Transverse colon (tissue), 4 donors: ENCODE measurements at regions not wholly inside any gene's neighbourhood (a gene's known extent, or its start where the extent isn't known, plus 50 kb on each side); places are given as distances from the start of the nearest gene placed in this dataset.

ENCODE experiments used
- DNase-seq: peaks from one replicate; pipeline ENCODE4 v3.0.0-alpha.2; 2019
- H3K27ac ChIP-seq, 4 donors: fragments of 200-600 bp; sonication (generic); 2 replicates each; pipeline ENCODE4 v1.5.1; 2016 to 2018; ENCODE audit warnings: inconsistent platforms in 4 of 4
- H3K27me3 ChIP-seq: fragments of 200-600 bp; sonication (generic); 2 replicates; pipeline ENCODE4 v1.5.1; 2017; ENCODE audit warnings: inconsistent platforms
- H3K36me3 ChIP-seq, 4 donors: fragments of 200-600 bp; sonication (generic); 2 replicates each; pipeline ENCODE4 v1.5.1; 2017 to 2019; ENCODE audit warnings: inconsistent platforms in 4 of 4
- H3K4me1 ChIP-seq, 4 donors: fragments of 200-600 bp; sonication (generic); 2 replicates each; pipeline ENCODE4 v1.5.1; 2017 to 2020; ENCODE audit warnings: inconsistent platforms in 4 of 4
- H3K4me3 ChIP-seq, 4 donors: fragments of 200-600 bp; sonication (generic); 1 replicate in 1 of 4; 2 replicates in 3 of 4; pipeline versions ENCODE4 v1.5.1 to v1.6.1; 2017 to 2019; ENCODE audit warnings: inconsistent platforms in 4 of 4
- H3K9me3 ChIP-seq, 2 donors: fragments of 200-600 bp; sonication (generic); 2 replicates each; pipeline ENCODE4 v1.5.1; 2017 to 2019; ENCODE audit warnings: inconsistent platforms in 2 of 2
- CTCF ChIP-seq, 5 experiments: fragments of 200-600 bp in 3 of 5; fragments of 450-650 bp in 2 of 5; sonication (generic) in 3 of 5; IDR thresholded peaks; 1 replicate in 2 of 5; 2 replicates in 3 of 5; pipeline ENCODE4 v1.5.1; 2016 to 2017; ENCODE audit warnings: antibody characterized with exemption in 5 of 5, inconsistent platforms in 3 of 5, mild to moderate bottlenecking in 2 of 5, moderate library complexity in 1 of 5
- EP300 ChIP-seq: sonication (generic); formaldehyde crosslinking; IDR thresholded peaks from one replicate; pipeline ENCODE4 v1.6.1; 2017; ENCODE audit warnings: antibody characterized with exemption, low read depth
- POLR2A ChIP-seq: fragments of 450-650 bp; IDR thresholded peaks from one replicate; pipeline ENCODE4 v1.6.1; 2016; ENCODE audit warnings: antibody characterized with exemption, mild to moderate bottlenecking, moderate library complexity
- POLR2AphosphoS5 ChIP-seq, 3 donors: sonication (generic); formaldehyde crosslinking; IDR thresholded peaks; one replicate each; pipeline ENCODE4 v1.6.1; 2016; ENCODE audit warnings: antibody characterized with exemption in 3 of 3
- WGBS, 2 donors: methylation state at CpG; one replicate each; pipeline ENCODE4 v1.1.5; 2018; ENCODE audit warnings: low coverage in 1 of 2; 5-methylcytosine and 5-hydroxymethylcytosine counted together
- in situ Hi-C, 4 donors: fragments of 200-750 bp; cut with MboI; loops; one replicate each; pipeline versions ENCODE4 v1.15.0 to v1.15.1; 2017; ENCODE audit warnings: low sequenced_read_pairs in 3 of 4, low pct_ligation_motif_present in 1 of 4, low pct_unique_long_range_greater_than_20kb in 1 of 4
- intact Hi-C: fragments of 100-400 bp; cut with DNase I; formaldehyde crosslinking; loops from one replicate; pipeline ENCODE4 v1.15.1; 2023; ENCODE audit warnings: low total_unique reads

- Histone ChIP-seq H3K4me3 (no peak overlapping the region), H3K36me3 (no peaks in the 10 kb centered on the region), H3K27me3 (no peaks in the 10 kb centered on the region), H3K9me3 (no peaks in the 10 kb centered on the region), H3K4me1 (peaks cover 0 to 24% (median 11%) of the 10 kb centered on the region in 4 donors), H3K27ac (no peak overlapping the region)
- no peak for DNase-seq
- in situ Hi-C loops (no loop called here), intact Hi-C loops (no loop called here)
- TF ChIP-seq POLR2AphosphoS5 (IDR thresholded peaks at IDR 0.05) (no peak), EP300 (no peak), POLR2A (no peak), CTCF (IDR thresholded peaks at IDR 0.05) (no peak)
- 17 to 21% methylated on average over 1 to 3 of the region's 3 CpGs for WGBS, 2 donors
Measured at GRCh38 chr1:177589166-177589565, 380.7 kb downstream of the SEC16B start.

- no peak for DNase-seq
- intact Hi-C loops, result no loop called here
- Histone ChIP-seq H3K27me3 (no peaks in the 10 kb centered on the region), H3K9me3 (no peaks in the 10 kb centered on the region), H3K4me1 (peaks cover 0 to 28% (median 11%) of the 10 kb centered on the region in 4 donors), H3K27ac (peak overlapping the region in 2 of 4 donors; percentile 53 to 70), H3K4me3 (no peak overlapping the region), H3K36me3 (no peaks in the 10 kb centered on the region)
- no peak for TF ChIP-seq CTCF (IDR thresholded peaks at IDR 0.05)
- no peak for TF ChIP-seq EP300
- no peak for TF ChIP-seq POLR2AphosphoS5 (IDR thresholded peaks at IDR 0.05)
- TF ChIP-seq POLR2A, result no peak
- WGBS, 2 donors, result 43% methylated on average over 1 of the region's 1 CpG; no CpG with 5 or more reads in 1 of the 2 donors
- in situ Hi-C loops, result no loop called here
Measured at GRCh38 chr1:177586429-177586828, 383.4 kb downstream of the SEC16B start.

- intact Hi-C loops (no loop called here), in situ Hi-C loops (no loop called here)
- peak; percentile 84 for TF ChIP-seq EP300
- no peak for TF ChIP-seq POLR2A
- TF ChIP-seq POLR2AphosphoS5 (IDR thresholded peaks at IDR 0.05), result peak in 2 of 3 donors; percentile 63
- no peak for TF ChIP-seq CTCF (IDR thresholded peaks at IDR 0.05)
- Histone ChIP-seq H3K36me3 (no peaks in the 10 kb centered on the region), H3K27ac (peak overlapping the region; percentile 53 to 76 (median 63)), H3K9me3 (no peaks in the 10 kb centered on the region), H3K27me3 (no peaks in the 10 kb centered on the region), H3K4me3 (no peak overlapping the region), H3K4me1 (peaks cover 0 to 28% (median 11%) of the 10 kb centered on the region in 4 donors)
- peak; percentile 66 for DNase-seq
- 27 to 30% methylated on average over 3 of the region's 3 CpGs for WGBS, 2 donors
Measured at GRCh38 chr1:177585302-177586220, 384.3 kb downstream of the SEC16B start.

- WGBS, 2 donors, result 83 to 84% methylated on average over 2 of the region's 2 CpGs
- H3K4me1 ChIP-seq, result peaks cover 0 to 6% (median 0%) of the 10 kb centered on the region in 4 donors
- DNase-seq, result no peak
- no peaks in the 10 kb centered on the region for H3K27me3 ChIP-seq
- no peak overlapping the region for H3K27ac ChIP-seq
- no peaks in the 10 kb centered on the region for H3K36me3 ChIP-seq
- no peaks in the 10 kb centered on the region for H3K9me3 ChIP-seq
- intact Hi-C loops, result no loop called here
- no peak overlapping the region for H3K4me3 ChIP-seq
- in situ Hi-C loops, result no loop called here
- no peak for TF ChIP-seq EP300
- no peak for TF ChIP-seq CTCF (IDR thresholded peaks at IDR 0.05)
- TF ChIP-seq POLR2A, result no peak
- TF ChIP-seq POLR2AphosphoS5 (IDR thresholded peaks at IDR 0.05), result no peak
Measured at GRCh38 chr1:177573901-177574300, 396.0 kb downstream of the SEC16B start.
